ENCODE measurements at regions not wholly inside any gene's neighbourhood (a gene's known extent, or its start where the extent isn't known, plus 50 kb on each side); places are given as distances from the start of the nearest gene placed in this dataset.
"Not testable (repeated sequence)": the region's sequence is repeated elsewhere in the genome, so short reads cannot be mapped to it uniquely, and the experiment has no call there.

- WGBS (ENCODE audit: insufficient coverage): 0% methylated on average over 1 of the region's 2 CpGs
- Histone ChIP-seq H3K4me1 (ENCODE audit: control insufficient read depth, insufficient read depth, low read length) (peaks cover 5% of the 10 kb centered on the region), H3K27ac (ENCODE audit: low read length) (no peak overlapping the region), H3K27me3 (ENCODE audit: control insufficient read depth, insufficient read depth, low read length) (no peaks in the 10 kb centered on the region), H3K36me3 (ENCODE audit: control insufficient read depth, insufficient read depth, low read length) (no peaks in the 10 kb centered on the region), H3K9me3 (replicated peaks; ENCODE audit: control insufficient read depth, low read depth, low read length) (no peaks in the 10 kb centered on the region), H3K4me3 (ENCODE audit: low read length) (no peak overlapping the region)
- DNase-seq: no peak
These were observed 120.3 kb downstream of the LCA5 start for GRCh38 chr6:79416931-79417330.

DNA sequence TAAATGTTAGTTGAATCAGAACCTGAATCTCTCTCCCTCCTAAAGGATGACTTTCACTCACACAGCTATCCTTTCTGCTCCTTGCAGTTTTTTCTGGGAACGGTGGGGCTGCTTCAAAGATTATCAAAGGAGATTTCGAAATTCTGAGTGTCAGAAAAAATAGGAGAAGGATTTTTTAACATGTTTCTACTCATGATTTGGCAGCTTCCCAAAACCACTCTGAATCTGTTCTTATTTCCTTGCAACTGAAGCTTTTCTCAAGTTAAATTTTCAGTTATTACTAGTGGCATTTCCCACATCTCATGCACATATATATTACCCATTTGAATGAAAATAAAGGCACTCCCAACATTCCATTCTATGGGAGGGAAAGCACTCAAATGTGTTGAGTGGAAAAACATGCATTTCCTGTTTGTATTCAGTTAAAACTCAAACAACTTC is 123.6 kb downstream of the LCA5 start:
- no CpG with 5 or more reads among the region's 2 CpGs for WGBS (ENCODE audit: insufficient coverage)
- H3K9me3 ChIP-seq (replicated peaks; ENCODE audit: control insufficient read depth, low read depth, low read length): no peaks in the 10 kb centered on the region
- H3K4me1 ChIP-seq (ENCODE audit: control insufficient read depth, insufficient read depth, low read length): no peaks in the 10 kb centered on the region
- H3K27me3 ChIP-seq (ENCODE audit: control insufficient read depth, insufficient read depth, low read length): no peaks in the 10 kb centered on the region
- H3K36me3 ChIP-seq (ENCODE audit: control insufficient read depth, insufficient read depth, low read length): no peaks in the 10 kb centered on the region
- peak; percentile 49 for DNase-seq
- no peak overlapping the region for H3K27ac ChIP-seq (ENCODE audit: low read length)
- H3K4me3 ChIP-seq (ENCODE audit: low read length): no peak overlapping the region

GRCh38 chr6:79410806-79411205 is 126.4 kb downstream of the LCA5 start:
- WGBS (ENCODE audit: insufficient coverage): 71% methylated on average over 1 of the region's 2 CpGs

DNA sequence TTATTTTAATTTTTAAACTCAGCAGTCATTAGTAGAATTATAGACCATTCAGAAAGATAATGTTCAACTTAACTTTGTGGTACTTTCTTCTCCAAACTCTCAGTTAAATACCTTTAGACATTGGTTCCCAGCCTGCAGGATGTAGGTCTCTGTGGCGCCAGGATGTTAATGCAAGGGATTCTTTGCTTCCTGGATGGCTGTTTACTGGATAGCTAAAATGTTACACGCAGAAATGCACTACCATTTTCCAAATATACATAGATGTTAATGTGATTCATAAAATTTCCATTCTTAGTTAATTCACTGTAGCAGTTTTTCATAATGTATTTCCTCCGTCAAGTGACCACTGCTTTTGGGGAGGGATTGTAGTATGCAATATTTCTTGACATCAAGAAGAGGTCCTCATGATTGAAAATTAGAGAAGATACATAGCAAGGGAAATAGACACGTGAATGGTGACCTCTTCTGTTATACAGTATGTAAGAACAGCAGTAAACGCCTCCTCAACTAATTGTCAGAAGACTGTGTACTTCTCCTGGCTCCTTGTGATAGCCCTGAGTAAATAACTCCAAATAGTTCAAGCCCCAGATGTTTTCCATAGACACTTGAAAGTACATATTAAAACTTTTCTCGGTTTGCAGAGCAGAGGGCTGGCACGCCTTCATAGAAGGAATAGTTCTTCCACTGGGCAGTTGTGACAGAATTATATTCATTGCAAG is 128.8 kb downstream of the LCA5 start:
- H3K36me3 ChIP-seq (ENCODE audit: control insufficient read depth, insufficient read depth, low read length): no peaks in the 10 kb centered on the region
- no peak for DNase-seq
- no peak overlapping the region for H3K4me3 ChIP-seq (ENCODE audit: low read length)
- no CpG with 5 or more reads among the region's 7 CpGs for WGBS (ENCODE audit: insufficient coverage)
- peaks cover 2% of the 10 kb centered on the region for H3K4me1 ChIP-seq (ENCODE audit: control insufficient read depth, insufficient read depth, low read length)
- no peaks in the 10 kb centered on the region for H3K9me3 ChIP-seq (replicated peaks; ENCODE audit: control insufficient read depth, low read depth, low read length)
- H3K27ac ChIP-seq (ENCODE audit: low read length): no peak overlapping the region
- H3K27me3 ChIP-seq (ENCODE audit: control insufficient read depth, insufficient read depth, low read length): no peaks in the 10 kb centered on the region

More at GRCh38 chr6:79410806-79411205, 126.4 kb downstream of the LCA5 start:
- DNase-seq: no peak
- H3K36me3 ChIP-seq (ENCODE audit: control insufficient read depth, insufficient read depth, low read length): no peaks in the 10 kb centered on the region
- no peaks in the 10 kb centered on the region for H3K4me1 ChIP-seq (ENCODE audit: control insufficient read depth, insufficient read depth, low read length)
- no peaks in the 10 kb centered on the region for H3K9me3 ChIP-seq (replicated peaks; ENCODE audit: control insufficient read depth, low read depth, low read length)
- H3K27me3 ChIP-seq (ENCODE audit: control insufficient read depth, insufficient read depth, low read length): no peaks in the 10 kb centered on the region
- H3K4me3 ChIP-seq (ENCODE audit: low read length): no peak overlapping the region
- H3K27ac ChIP-seq (ENCODE audit: low read length): no peak overlapping the region

- Histone ChIP-seq H3K27ac (ENCODE audit: low read length) (no peak overlapping the region), H3K9me3 (replicated peaks; ENCODE audit: control insufficient read depth, low read depth, low read length) (no peaks in the 10 kb centered on the region), H3K4me1 (ENCODE audit: control insufficient read depth, insufficient read depth, low read length) (peaks cover 2% of the 10 kb centered on the region), H3K4me3 (ENCODE audit: low read length) (no peak overlapping the region), H3K27me3 (ENCODE audit: control insufficient read depth, insufficient read depth, low read length) (no peaks in the 10 kb centered on the region), H3K36me3 (ENCODE audit: control insufficient read depth, insufficient read depth, low read length) (no peaks in the 10 kb centered on the region)
- WGBS (ENCODE audit: insufficient coverage): 88% methylated on average over 7 of the region's 8 CpGs
- peak; percentile 28 for DNase-seq
These were observed 132.6 kb downstream of the LCA5 start for GRCh38 chr6:79404677-79405076.

DNA sequence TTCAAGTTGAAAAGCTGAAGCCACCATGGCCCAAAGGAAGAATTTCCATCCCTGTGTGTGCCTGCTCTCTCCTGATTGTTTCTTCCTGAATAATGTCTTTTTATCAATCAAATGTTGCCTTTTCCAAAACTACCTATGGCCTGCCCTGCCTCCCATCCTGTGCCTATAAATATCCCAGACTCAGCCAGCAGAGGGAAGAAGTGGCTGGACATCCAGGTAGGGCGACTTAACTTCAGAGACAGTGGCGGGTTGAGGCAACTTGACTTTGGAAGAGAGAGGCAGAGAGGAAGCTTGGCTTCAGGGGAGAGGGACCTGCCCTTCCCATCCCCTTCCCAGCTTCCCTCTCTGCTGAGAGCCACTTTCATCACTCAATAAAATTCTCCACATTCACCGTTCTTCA is 133.0 kb downstream of the LCA5 start:
- peaks cover 2% of the 10 kb centered on the region for H3K4me1 ChIP-seq (ENCODE audit: control insufficient read depth, insufficient read depth, low read length)
- no peaks in the 10 kb centered on the region for H3K36me3 ChIP-seq (ENCODE audit: control insufficient read depth, insufficient read depth, low read length)
- no peaks in the 10 kb centered on the region for H3K9me3 ChIP-seq (replicated peaks; ENCODE audit: control insufficient read depth, low read depth, low read length)
- H3K4me3 ChIP-seq (ENCODE audit: low read length): no peak overlapping the region
- no peak for DNase-seq
- no peaks in the 10 kb centered on the region for H3K27me3 ChIP-seq (ENCODE audit: control insufficient read depth, insufficient read depth, low read length)
- 63% methylated on average over 1 of the region's 3 CpGs for WGBS (ENCODE audit: insufficient coverage)
- H3K27ac ChIP-seq (ENCODE audit: low read length): no peak overlapping the region

- Histone ChIP-seq H3K36me3 (ENCODE audit: control insufficient read depth, insufficient read depth, low read length) (no peaks in the 10 kb centered on the region), H3K9me3 (replicated peaks; ENCODE audit: control insufficient read depth, low read depth, low read length) (no peaks in the 10 kb centered on the region), H3K27ac (ENCODE audit: low read length) (no peak overlapping the region), H3K27me3 (ENCODE audit: control insufficient read depth, insufficient read depth, low read length) (no peaks in the 10 kb centered on the region), H3K4me1 (ENCODE audit: control insufficient read depth, insufficient read depth, low read length) (peaks cover 2% of the 10 kb centered on the region), H3K4me3 (ENCODE audit: low read length) (no peak overlapping the region)
- no CpG with 5 or more reads among the region's 1 CpG for WGBS (ENCODE audit: insufficient coverage)
- DNase-seq: no peak
These were observed 133.7 kb downstream of the LCA5 start for GRCh38 chr6:79403563-79403962.

DNA sequence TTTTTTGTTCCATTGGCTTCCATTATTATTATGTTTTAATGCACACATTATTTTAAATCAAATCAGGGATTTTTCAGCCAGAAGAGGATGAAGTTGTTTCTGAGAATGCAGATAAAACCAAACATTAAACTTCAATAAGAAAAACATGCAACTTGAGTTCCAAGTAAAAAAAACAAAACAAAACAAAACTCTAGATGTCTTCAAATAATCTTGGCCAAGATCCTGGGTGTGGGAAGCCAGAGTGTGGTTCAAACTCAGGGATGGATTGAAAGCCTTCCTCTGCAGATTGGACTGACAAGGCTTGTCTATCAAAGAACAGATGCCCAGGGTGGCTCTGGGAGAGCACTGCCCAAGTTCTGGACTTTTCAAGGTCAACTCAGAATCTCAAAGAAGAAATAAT is 134.1 kb downstream of the LCA5 start:
- no peaks in the 10 kb centered on the region for H3K9me3 ChIP-seq (replicated peaks; ENCODE audit: control insufficient read depth, low read depth, low read length)
- H3K27me3 ChIP-seq (ENCODE audit: control insufficient read depth, insufficient read depth, low read length): no peaks in the 10 kb centered on the region
- H3K4me1 ChIP-seq (ENCODE audit: control insufficient read depth, insufficient read depth, low read length): peaks cover 2% of the 10 kb centered on the region
- H3K27ac ChIP-seq (ENCODE audit: low read length): no peak overlapping the region
- H3K4me3 ChIP-seq (ENCODE audit: low read length): no peak overlapping the region
- no peaks in the 10 kb centered on the region for H3K36me3 ChIP-seq (ENCODE audit: control insufficient read depth, insufficient read depth, low read length)
- DNase-seq: peak; percentile 55

DNA sequence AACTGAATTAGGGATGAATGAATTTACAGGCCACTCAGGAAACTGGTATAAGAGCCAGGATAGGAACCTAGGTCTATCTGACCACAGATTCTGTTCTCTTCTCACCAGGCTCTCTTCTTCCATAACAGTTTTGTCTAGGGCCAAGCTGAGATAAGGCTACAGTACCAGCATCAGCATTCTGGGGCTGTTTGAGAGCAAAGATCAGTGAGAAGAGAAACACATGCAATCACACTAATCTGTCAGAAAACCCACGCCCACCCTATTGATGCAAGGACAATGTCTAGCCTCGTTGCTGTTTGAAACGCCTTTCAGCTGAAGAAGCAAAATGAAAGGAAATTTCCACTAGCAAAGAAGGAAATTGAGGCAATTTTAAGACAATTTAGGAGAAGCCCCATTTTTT is 137.7 kb downstream of the LCA5 start:
- Histone ChIP-seq H3K4me3 (ENCODE audit: low read length) (no peak overlapping the region), H3K4me1 (ENCODE audit: control insufficient read depth, insufficient read depth, low read length) (no peaks in the 10 kb centered on the region), H3K27ac (ENCODE audit: low read length) (no peak overlapping the region), H3K9me3 (replicated peaks; ENCODE audit: control insufficient read depth, low read depth, low read length) (no peaks in the 10 kb centered on the region), H3K27me3 (ENCODE audit: control insufficient read depth, insufficient read depth, low read length) (no peaks in the 10 kb centered on the region), H3K36me3 (ENCODE audit: control insufficient read depth, insufficient read depth, low read length) (no peaks in the 10 kb centered on the region)
- WGBS (ENCODE audit: insufficient coverage): 60% methylated on average over 1 of the region's 3 CpGs
- DNase-seq: no peak

GRCh38 chr6:79398617-79399016 is 138.6 kb downstream of the LCA5 start:
- H3K9me3 ChIP-seq (replicated peaks; ENCODE audit: control insufficient read depth, low read depth, low read length); H3K4me1 ChIP-seq (ENCODE audit: control insufficient read depth, insufficient read depth, low read length); H3K36me3 ChIP-seq (ENCODE audit: control insufficient read depth, insufficient read depth, low read length); H3K4me3 ChIP-seq (ENCODE audit: low read length); DNase-seq; H3K27me3 ChIP-seq (ENCODE audit: control insufficient read depth, insufficient read depth, low read length); H3K27ac ChIP-seq (ENCODE audit: low read length): not testable (repeated sequence)
- no CpG with 5 or more reads among the region's 2 CpGs for WGBS (ENCODE audit: insufficient coverage)

DNA sequence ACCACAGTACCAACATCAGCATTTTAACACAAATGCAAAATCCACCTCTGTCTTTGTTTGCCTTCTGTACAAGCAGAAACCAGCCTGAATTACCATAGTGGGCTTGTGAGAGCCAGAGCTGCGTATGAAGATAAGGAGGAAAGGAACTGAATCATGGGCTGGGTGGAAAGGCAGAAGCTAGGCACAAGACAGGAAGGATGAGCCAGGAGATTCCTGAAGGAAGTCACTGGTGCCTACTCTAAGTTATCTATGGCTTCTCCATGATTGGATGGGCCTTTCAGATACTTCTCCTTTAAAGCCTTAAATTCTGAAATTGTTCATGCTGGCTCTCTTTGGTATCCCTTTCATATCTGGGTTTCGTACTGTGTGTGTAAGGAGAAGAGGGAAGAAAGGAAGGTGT is 140.6 kb downstream of the LCA5 start:
- Histone ChIP-seq H3K4me3 (ENCODE audit: low read length) (no peak overlapping the region), H3K27ac (ENCODE audit: low read length) (no peak overlapping the region), H3K36me3 (ENCODE audit: control insufficient read depth, insufficient read depth, low read length) (no peaks in the 10 kb centered on the region), H3K4me1 (ENCODE audit: control insufficient read depth, insufficient read depth, low read length) (no peaks in the 10 kb centered on the region), H3K9me3 (replicated peaks; ENCODE audit: control insufficient read depth, low read depth, low read length) (no peaks in the 10 kb centered on the region), H3K27me3 (ENCODE audit: control insufficient read depth, insufficient read depth, low read length) (no peaks in the 10 kb centered on the region)
- WGBS (ENCODE audit: insufficient coverage): 43% methylated on average over 1 of the region's 2 CpGs
- DNase-seq: no peak
